NB4 (cell line): ENCODE measurements at regions not wholly inside any gene's neighbourhood (a gene's known extent, or its start where the extent isn't known, plus 50 kb on each side); places are given as distances from the start of the nearest gene placed in this dataset.
"Not testable (repeated sequence)": the region's sequence is repeated elsewhere in the genome, so short reads cannot be mapped to it uniquely, and the experiment has no call there.

ENCODE experiments used
- DNase-seq: peaks from one replicate; pipeline ENCODE4 v3.0.0; 2010; ENCODE audit warnings: low read depth
- H3K4me3 ChIP-seq: one replicate; pipeline ENCODE4 v1.5.1; 2011; ENCODE audit warnings: mild to moderate bottlenecking, low read depth, low read length, moderate library complexity
- CTCF ChIP-seq: IDR thresholded peaks from one replicate; pipeline ENCODE4 v1.5.1; 2012; ENCODE audit warnings: low read depth, low read length
- MAX ChIP-seq: IDR thresholded peaks from 2 replicates; pipeline ENCODE4 v1.6.1; 2011; ENCODE audit warnings: low read depth, low read length
- MYC ChIP-seq: IDR thresholded peaks from 2 replicates; pipeline ENCODE4 v1.6.1; 2011; ENCODE audit warnings: low read depth, low read length
- POLR2A ChIP-seq: IDR thresholded peaks from 2 replicates; pipeline ENCODE4 v1.6.1; 2011; ENCODE audit warnings: mild to moderate bottlenecking; ENCODE audit not compliant: insufficient read length; ENCODE audit errors: extremely low read depth

GRCh38 chr2:234158812-234159211 lies 108.3 kb downstream of the SPP2 start:
- H3K4me3 ChIP-seq: no peak overlapping the region
- DNase-seq: no peak
- no peak for TF ChIP-seq CTCF
- no peak for TF ChIP-seq POLR2A
- TF ChIP-seq MAX: no peak
- TF ChIP-seq MYC: no peak

GRCh38 chr2:234157817-234158588 lies 107.5 kb downstream of the SPP2 start:
- H3K4me3 ChIP-seq: no peak overlapping the region
- TF ChIP-seq MYC (no peak), MAX (no peak), POLR2A (no peak), CTCF (no peak)
- no peak for DNase-seq

GRCh38 chr2:234156326-234156725 lies 105.8 kb downstream of the SPP2 start:
- H3K4me3 ChIP-seq: no peak overlapping the region
- TF ChIP-seq MAX (no peak), CTCF (no peak), MYC (no peak), POLR2A (no peak)
- DNase-seq: no peak

- not testable (repeated sequence) for DNase-seq, H3K4me3 ChIP-seq
Measured at GRCh38 chr2:234152835-234153234, 102.3 kb downstream of the SPP2 start.

- no peak for TF ChIP-seq MYC
- no peak overlapping the region for H3K4me3 ChIP-seq
- no peak for DNase-seq
Measured at GRCh38 chr2:234147335-234147861, 96.9 kb downstream of the SPP2 start.

GRCh38 chr2:234146087-234146826 lies 95.8 kb downstream of the SPP2 start:
- no peak overlapping the region for H3K4me3 ChIP-seq
- TF ChIP-seq POLR2A (no peak), MYC (no peak), CTCF (no peak), MAX (no peak)
- DNase-seq: no peak
